Ishikawa (cell line): ENCODE measurements at regions not wholly inside any gene's neighbourhood (a gene's known extent, or its start where the extent isn't known, plus 50 kb on each side); places are given as distances from the start of the nearest gene placed in this dataset.

Experiments
- CEBPB ChIP-seq: IDR thresholded peaks from 2 replicates; pipeline ENCODE4 v1.6.1; 2012
- EGR1 ChIP-seq: IDR thresholded peaks from 2 replicates; pipeline ENCODE4 v1.6.1; 2012
- EP300 ChIP-seq: IDR thresholded peaks from 2 replicates; pipeline ENCODE4 v1.6.1; 2012; ENCODE audit warnings: borderline replicate concordance
- FOXM1 ChIP-seq: IDR thresholded peaks from 2 replicates; pipeline ENCODE4 v1.6.1; 2012; ENCODE audit warnings: low read depth, borderline replicate concordance
- MAX ChIP-seq: IDR thresholded peaks from 2 replicates; pipeline ENCODE4 v1.6.1; 2012
- RAD21 ChIP-seq: IDR thresholded peaks from 2 replicates; pipeline ENCODE4 v1.6.1; 2012; ENCODE audit warnings: low read depth
- REST ChIP-seq: IDR thresholded peaks from 2 replicates; pipeline ENCODE4 v1.6.1; 2012; ENCODE audit warnings: low read depth, mild to moderate bottlenecking
- TAF1 ChIP-seq: IDR thresholded peaks from 2 replicates; pipeline ENCODE4 v1.6.1; 2012; ENCODE audit warnings: low read depth, mild to moderate bottlenecking
- TCF12 ChIP-seq: IDR thresholded peaks from 2 replicates; pipeline ENCODE4 v1.6.1; 2012; ENCODE audit warnings: low read depth
- TEAD4 ChIP-seq: IDR thresholded peaks from 2 replicates; pipeline ENCODE4 v1.6.1; 2012
- USF1 ChIP-seq: IDR thresholded peaks from 2 replicates; pipeline ENCODE4 v1.6.1; 2012
- YY1 ChIP-seq: IDR thresholded peaks from 2 replicates; pipeline ENCODE4 v1.6.1; 2012; ENCODE audit warnings: low read depth

- TF ChIP-seq USF1 (no peak), TEAD4 (no peak), REST (no peak), EGR1 (no peak), TAF1 (no peak), RAD21 (no peak), MAX (no peak), EP300 (no peak), CEBPB (no peak), FOXM1 (no peak), TCF12 (no peak), YY1 (no peak)
Measured at GRCh38 chr6:170102038-170102437, 188.8 kb downstream of the DLL1 start.
